IPS DF 4.7 (cell line): ENCODE measurements at regions not wholly inside any gene's neighbourhood (a gene's known extent, or its start where the extent isn't known, plus 50 kb on each side); places are given as distances from the start of the nearest gene placed in this dataset.
"Not testable (repeated sequence)": the region's sequence is repeated elsewhere in the genome, so short reads cannot be mapped to it uniquely, and the experiment has no call there.

ENCODE experiments used
- DNase-seq: peaks from one replicate; pipeline ENCODE4 v3.0.0-alpha.2; 2013; ENCODE audit warnings: low spot score; ENCODE audit errors: extremely low read depth

DNA sequence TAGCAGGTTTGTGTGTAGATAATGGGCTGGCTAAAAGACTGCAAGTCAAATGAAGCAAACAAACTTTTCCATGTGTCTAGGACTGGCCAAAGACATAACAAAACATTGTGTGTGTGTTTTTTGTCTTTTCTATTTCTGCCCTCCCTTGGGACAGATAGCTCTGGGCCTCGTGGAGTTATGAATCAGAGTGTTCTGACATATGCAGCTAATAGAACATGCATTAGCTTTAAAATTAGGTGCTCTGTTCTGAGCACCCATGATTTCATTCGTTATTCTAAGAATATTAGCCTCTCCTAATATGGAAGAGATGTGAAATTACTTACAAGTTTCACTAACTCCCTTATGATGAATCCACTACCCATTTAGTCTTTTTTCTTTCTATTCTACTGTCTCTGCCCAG lies 367.3 kb upstream of the PAPPA start:
- DNase-seq: no peak

DNA sequence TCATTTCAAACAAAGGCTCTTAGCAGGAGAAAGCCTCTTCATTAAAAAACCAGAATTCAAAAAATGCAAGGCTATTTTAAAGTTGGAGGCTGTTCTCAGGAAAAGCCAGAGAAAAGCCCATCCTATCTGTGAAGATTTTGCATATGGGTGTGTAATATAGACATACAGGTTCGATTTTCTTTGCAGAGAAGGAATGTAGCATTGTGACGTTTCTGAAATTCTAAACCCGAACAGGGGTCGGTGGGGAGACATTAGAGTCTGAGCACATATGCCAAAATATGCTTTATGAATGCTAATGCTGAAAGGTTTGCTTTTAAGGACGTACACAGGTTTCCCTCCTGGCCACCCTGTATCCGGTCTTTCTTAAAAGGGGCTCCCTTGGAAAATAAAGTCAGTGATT lies 363.1 kb upstream of the PAPPA start:
- DNase-seq: no peak

DNA sequence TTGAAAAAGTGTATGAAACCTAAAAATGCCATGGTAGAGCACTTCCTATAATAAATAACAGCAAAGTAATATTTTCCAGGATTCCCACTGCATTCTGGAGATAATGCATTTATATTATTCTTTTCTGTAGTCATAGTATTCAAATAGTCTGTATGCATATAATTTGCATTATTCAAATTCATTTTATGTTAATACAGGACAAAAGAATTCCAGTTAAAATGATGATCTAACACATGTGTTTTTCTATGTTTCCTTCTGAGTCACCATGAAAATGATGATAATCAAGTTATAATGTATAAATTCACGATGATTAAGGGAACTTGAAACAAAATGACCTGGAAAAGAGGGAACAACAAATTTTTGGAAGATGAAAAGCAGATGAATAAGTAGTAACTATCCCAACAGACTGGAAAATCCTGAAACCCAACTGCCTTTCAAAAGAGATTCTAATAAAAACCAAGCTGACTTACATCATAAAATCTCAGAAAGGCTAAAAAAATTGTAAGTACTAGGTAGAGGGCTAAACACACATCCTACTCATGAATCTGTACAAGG lies 358.6 kb upstream of the PAPPA start:
- DNase-seq: no peak

DNA sequence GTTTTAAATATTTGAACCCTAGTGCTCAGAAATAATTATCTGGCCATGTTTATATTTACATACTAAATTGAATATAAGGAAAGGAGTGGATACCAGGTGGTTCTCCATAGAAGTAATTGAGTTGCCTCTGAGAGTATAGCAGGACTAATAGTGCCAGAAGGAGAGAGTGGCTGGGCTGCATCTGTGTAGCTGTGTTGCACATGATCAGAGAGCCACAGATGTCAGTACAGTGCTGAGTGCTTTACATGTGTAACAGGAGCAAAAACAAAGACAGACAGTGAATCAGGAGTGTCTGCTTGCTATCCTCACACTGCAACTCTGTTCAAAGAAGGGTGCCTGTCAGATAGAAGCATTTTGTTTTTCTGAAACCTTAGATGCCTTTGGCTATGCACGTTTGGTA lies 353.9 kb upstream of the PAPPA start:
- no peak for DNase-seq

DNA sequence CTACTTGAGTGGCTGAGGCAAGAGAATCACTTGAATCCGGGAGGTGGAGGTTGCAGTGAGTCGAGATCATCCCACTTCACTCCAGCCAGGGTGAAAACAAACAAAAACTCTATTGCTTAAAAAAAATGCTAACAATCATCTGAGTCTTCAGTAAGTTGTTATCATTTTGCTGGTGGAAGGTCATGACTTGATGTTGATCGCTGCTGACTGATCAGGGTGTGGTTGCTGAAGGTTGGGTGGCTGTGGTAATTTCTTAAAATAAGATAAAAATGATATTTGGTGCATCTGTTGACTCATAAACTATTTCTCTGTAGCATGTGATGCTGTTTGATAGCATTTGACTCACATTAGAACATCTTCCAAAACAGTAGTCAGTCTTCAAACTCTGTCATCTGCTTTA lies 349.4 kb upstream of the PAPPA start:
- DNase-seq: no peak

DNA sequence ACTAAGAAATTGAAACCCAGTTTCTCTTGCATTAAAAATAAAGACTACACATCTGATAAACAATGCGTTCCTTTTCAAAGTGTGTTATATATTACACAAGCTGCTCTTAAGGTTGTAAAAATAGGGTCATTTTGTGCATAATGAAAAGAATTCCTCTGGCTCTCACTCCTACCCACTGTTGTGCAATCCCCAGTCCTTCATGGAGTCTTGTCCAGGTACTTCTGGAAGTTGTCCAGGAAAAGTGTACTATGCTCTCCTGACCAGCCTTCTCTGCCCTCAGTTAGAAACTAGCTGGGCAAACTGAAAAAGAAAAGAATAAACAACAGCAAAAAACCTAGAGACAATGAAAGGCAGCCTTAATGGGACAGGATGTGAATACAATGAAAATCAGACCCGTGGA lies 345.5 kb upstream of the PAPPA start:
- DNase-seq: no peak

DNA sequence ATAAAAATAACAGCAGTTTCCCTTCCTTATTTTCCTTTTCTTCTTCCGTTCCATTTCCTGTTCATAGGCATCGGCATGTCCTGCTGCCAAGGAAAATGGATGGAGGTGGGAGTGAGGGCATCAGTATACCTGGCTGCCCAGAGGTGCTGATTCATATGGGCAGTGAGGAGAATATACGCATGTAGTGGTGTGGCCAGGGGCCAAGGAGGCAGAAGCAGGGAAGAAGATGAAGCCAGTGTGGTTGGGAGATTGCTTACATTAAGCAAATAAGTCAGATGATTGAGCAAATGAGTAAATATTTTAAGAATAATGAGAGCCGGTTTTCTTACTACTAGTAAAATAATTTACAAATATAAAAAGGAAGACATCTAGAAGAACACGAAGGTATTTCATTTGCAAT lies 344.9 kb upstream of the PAPPA start:
- DNase-seq: no peak

DNA sequence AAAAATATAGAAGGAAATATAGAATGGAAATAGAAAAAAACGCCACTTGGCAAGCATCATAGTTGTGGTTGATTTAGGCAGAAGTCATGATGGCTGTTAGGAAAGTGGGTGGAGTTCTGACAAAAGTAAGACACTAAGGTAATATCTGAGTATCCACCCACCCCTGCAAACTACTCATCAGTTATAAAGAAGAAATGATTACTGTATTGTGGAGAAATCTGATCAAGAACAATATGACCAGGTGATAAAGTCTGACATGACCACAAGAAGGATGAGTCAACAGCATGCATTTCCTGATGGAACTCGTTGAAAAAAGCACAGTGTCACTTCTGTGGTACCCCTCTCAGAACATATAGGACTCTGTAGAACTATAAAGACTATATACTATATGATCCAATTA lies 343.4 kb upstream of the PAPPA start:
- DNase-seq: no peak

DNA sequence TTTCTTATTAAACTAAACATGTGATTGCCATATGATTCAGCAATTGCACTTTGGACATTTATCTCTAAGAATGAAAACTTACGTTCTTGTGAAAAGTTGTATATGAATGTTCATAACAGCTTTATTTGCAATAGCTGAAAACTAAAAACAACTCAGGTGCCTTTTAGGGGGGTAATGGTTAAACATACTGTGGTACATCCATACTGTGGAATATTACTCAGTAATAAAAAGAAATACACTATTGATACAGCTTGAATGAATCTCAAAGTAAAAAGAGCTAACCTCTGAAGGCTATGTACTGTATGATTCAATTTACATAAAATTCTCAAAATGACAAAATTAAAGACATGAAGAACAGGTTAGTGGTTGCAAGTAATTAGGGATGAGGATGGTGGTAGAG lies 339.5 kb upstream of the PAPPA start:
- no peak for DNase-seq

DNA sequence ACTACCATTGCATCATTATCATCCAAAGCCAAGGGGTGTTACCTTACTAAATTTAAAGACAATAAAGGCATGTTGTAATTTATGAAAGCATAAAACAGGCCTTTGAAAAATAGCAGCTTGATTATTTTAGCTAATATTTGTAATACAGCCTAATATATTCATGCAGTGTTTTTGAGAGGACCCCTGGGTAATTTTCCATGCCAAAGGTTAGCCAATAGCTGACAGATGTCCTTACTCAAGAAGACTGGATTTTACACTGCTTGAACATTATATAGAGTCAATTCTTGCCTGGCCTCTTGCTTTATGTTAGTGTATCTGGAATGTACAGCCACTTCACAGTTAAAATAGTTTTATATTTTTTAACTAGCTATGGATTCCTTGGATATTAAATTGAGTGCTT lies 337.8 kb upstream of the PAPPA start:
- no peak for DNase-seq

DNA sequence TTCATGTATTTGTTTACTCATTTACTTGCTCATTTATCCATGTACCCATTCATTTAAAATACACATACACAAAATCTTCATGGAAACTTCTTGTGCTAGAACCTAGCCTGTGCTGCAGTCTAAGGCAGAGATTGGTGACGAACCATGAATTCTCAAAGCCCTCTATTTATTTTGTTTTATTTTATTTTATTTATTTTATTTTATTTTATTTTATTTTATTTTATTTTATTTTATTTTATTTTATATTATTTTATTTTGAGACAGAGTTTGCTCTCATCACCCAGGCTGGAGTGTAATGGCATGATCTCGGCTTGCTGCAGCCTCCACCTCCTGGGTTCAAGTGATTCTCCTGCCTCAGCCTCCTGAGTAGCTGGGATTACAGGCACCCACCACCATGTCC lies 334.9 kb upstream of the PAPPA start:
- not testable (repeated sequence) for DNase-seq

DNA sequence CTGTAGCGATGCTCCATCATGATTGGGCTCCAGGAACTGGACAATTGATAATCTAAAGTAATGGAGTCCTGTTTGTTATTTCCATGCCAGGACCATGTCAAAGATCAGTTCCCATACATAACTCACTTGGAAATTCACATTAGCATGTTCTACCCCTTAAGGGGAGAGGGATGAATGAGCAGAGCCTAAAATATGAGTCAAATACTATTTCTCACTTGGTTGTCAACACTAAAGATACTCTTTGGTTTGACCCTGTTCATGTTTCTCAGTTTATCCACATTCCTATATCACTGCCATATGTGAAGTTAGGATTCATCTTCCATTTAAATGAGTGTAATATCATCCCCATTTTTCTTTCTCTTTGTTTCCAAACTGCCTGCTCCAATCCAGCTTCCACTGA lies 321.6 kb upstream of the PAPPA start:
- no peak for DNase-seq

DNA sequence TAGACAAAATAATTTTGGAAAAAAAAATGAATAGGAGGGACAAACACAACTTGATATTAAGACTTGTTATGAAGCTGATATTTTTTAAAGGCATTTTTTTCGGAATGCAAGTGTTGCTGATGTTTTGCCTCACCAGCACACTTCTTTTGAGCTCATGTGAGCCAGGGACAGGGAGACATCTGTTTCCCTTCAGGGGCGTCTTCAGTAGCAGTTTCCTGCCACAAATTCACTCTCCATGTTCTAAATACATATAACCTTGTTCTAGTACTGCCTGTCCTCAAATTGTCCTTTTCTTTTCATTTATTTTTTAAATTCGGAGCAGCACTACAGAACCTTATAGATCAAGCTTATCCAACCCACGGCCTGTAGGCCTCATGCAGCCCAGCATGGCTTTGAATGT lies 316.0 kb upstream of the PAPPA start:
- DNase-seq: no peak

DNA sequence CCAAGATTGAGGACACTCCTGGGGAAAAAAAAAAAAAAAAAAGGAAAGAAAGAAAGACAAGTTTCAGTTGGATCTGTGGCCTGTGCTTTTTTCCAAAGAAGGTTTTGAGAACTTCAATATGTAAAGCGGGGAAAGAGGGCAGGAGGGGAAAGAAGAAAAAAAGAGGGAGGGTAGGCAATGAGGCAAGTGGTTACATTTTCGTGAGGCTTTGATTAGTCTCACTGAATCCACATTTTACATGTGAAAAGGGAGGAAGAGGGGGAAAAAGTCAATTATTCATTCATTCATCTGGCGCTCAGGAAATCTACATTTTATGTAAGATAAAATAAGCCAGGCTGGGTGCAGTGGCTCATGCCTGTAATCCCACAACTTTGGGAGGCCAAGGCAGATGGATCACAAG lies 315.2 kb upstream of the PAPPA start:
- no peak for DNase-seq

DNA sequence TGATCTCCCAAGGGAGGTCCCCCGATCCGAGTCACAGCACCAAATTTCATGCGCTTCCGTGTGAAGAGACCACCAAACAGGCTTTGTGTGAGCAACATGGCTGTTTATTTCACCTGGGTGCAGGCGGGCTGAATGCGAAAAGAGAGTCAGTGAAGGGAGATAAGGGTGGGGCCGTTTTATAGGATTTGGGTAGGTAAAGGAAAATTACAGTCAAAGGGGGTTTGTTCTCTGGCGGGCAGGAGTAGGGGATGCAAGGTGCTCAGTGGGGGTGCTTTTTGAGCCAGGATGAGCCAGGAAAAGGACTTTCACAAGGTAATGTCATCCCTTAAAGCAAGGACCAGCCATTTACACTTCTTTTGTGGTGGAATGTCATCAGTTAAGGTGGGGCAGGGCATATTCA lies 309.2 kb upstream of the PAPPA start:
- DNase-seq: not testable (repeated sequence)

DNA sequence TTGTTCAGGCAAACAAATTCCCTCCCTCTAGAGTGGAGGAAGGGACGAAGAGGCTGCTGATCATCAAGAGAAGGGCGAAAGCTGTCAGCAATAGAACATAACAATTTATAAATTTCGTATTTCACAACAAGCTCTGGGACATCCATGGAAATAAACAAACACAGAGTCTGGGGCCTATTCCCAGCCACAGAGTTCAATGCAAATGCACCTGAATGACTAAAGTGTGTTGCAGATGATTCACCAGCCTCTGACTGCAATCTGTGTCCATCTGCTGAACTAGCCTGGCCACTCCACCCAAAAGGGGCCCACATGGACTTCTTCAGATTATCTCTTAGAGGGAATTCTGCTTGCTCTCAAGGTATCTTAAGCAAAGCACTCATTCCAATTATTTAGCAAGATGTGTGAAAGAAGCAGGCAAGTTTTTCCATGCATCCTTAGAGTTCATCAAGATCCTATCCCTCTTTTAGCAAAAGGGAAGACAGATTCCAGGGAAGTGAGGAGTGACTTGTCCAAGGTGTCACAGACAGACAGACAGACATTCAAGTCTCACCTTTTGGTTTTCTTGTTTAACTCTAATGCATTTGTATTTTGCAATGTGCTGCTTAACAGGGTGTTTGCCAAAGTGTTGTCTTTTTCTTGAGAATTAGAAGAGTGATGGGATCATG lies 307.8 kb upstream of the PAPPA start:
- no peak for DNase-seq

DNA sequence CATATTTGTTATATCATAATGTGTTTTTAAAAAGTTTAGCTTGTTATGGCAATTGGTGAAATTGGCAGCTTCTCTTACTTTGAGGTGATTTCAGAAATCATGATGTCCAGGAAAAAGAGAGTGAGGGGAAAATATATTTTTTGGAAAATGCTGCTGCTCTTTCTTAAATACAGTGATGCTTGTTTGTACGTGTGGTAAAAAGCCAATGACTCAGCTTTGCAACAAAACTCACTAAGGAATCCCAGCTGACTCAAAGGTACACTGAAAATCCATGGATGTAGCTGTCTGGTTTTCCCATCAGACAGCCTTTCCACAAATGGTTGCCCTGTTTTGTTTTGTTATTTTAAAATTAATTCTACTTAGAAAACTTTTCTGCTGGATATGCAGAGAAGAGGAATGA lies 306.4 kb upstream of the PAPPA start:
- no peak for DNase-seq

DNA sequence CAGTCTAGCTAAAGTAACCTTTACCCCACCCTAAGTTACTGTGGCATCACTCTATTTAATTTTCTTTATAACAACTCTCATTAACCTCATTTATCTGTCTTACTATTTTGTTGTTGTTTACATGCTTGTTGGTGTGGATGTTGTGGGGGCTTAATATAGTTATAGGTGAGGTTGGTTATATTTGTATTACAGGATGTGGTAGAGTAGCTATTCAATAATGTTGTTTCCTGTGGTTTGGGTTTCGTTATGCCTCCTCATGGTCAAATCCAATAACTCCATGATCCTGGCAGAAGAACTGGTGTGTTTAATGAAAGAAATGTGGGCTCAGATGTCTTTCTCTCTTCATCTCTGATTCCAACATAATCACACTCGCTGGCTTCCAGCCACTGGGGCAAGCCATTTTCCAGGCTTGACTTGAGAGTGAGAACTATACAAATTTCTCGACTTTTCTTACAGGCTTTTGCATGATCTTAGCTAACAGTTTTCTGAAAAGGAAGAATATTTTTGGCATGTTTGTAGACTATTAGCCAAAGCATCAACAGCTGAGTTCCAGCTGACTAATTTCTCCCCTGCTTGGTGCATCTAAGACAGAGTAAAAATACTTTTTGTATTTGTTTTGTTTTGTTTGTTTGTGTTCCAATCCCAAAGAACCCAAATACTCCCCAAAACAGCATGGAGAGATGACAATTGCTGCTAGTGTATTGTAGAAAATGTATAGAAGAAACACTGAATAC lies 303.7 kb upstream of the PAPPA start:
- no peak for DNase-seq

DNA sequence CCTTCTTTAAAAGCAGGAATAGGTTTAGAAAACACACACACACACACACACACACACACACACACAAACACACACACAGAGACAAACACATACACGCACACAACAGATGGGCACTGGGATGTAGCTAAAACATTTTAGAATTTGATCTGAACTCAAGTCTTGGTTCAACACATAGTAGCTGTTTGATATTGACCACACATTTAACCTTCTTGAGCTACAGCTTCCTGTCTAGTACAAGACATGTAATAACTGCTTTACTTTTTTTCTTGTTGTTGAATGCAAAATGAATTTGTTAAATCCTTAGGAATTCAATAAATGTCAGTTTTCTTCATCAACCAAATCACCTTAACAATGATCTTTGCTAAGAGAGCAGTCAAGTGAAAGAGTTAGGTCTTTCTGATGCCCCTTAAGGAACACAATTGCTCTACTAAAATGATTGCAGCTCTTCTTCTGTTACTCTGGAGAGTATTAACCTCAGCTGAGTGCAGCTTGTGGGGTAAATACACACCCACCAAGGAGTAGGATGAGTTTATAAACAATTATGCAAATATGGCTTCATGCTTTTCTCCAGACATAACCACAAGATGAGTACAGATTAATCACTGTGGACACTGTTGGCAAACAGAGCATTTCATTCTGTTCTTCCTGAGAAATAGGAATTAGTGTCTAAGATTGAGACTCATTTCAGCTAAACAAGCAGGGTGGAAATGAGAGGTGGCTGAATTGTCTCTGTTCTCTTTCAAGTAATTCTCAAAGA lies 302.9 kb upstream of the PAPPA start:
- no peak for DNase-seq

DNA sequence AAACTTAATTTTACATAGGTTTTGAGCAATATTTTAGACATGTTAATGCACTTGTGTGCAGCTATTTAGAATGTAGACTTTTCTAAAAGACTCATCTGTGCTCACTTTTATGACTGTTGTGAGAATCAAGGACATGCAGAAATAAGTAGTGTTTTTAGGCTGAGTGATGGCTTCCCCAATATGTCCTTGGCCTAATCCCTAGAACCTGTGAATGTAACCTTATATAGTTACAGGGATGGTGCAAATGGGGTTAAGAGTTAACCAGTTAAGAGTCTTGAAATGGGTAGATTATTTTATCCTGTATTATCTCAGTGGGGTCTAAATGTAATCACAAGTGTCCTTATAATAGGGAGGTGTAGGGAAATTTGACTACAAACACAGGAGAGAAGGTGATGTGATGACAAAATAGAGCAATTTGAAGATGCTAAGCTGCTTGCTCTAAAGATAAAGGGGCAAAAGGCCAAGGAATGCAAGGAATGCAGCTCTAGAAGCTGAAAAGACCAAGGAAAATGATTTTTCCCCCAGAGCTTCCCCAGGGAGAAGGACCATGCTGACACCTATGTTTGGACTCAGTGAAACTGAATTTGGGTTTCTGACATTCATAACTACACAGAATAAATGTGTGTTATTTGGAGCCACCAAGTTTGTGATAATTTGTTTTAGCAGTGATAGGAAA lies 298.0 kb upstream of the PAPPA start:
- DNase-seq: no peak

DNA sequence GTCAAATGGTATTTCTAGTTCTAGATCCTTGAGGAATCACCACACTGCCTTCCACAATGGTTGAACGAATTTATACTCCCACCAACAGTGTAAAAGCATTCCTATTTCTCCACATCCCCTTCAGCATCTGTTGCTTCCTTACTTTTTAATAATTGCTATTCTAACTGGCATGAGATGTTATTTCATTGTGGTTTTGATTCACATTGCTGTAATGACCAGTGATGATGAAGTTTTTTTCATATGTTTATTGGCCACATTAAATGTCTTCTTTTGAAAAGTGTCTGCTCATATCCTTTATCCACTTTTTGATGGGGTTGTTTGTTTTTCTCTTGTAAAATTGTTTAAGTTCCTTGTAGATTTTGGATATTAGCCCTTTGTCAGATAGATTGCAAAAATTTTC lies 295.2 kb upstream of the PAPPA start:
- not testable (repeated sequence) for DNase-seq

DNA sequence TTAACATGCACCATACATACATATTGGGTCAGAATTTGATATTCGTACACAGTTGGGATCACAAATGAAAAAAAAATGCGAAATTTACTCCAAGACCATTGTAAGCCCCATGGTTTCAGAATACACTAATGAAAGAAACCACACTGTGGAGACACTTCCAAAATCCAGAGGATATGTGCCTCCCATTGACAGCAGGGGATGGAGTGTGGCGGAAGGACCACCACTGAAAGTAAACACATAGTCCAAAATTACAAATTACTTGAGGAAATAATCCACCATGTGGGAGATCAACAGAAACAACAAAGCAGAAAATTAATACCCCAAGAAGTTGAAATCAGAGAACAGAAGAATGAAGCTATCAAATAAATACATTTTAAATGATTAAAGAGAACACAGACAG lies 291.6 kb upstream of the PAPPA start:
- no peak for DNase-seq
